ENCODE measurements at regions not wholly inside any gene's neighbourhood (a gene's known extent, or its start where the extent isn't known, plus 50 kb on each side); places are given as distances from the start of the nearest gene placed in this dataset.

DNA sequence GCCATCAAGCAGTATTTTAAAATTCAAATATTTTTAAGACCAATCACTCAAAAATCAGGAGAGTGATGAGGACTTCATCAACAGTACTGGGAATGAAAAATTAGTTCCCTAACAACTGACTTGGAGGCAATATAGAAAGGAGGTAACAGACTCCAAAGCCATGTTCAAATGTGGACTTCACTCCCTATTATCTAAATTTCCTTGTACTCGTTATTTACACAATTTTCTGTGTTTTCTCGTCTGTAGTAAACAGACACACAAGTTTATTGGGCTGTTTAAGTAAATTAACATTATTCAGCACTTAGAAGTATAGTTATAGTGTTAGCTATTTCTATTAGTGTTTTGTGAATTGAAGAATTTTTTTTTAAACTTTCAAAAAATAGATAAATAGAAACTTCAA, 159.5 kb upstream of the FTMT start:
- no peak overlapping the region for H3K4me2 ChIP-seq (replicated peaks; ENCODE audit: low read depth, low read length, poor library complexity, severe bottlenecking)
- H2AFZ ChIP-seq (ENCODE audit: insufficient read depth, low read depth, low read length, poor library complexity, severe bottlenecking) = no peak overlapping the region
- H3K27me3 Mint-ChIP-seq = no peaks in the 10 kb centered on the region
- H3K79me2 ChIP-seq (ENCODE audit: control insufficient read depth, insufficient read depth, low read length) = no peaks in the 10 kb centered on the region
- WGBS (ENCODE audit: insufficient coverage) = no CpG with 5 or more reads among the region's 2 CpGs
- no peak overlapping the region for H3K27ac Mint-ChIP-seq
- no peak overlapping the region for H3K4me3 Mint-ChIP-seq
- CTCF ChIA-PET = no interaction called here
- TF ChIP-seq EZH2 (IDR thresholded peaks at IDR 0.05; ENCODE audit: borderline replicate concordance, insufficient read depth, low read depth, low read length, poor library complexity, severe bottlenecking) = no peak
- no peak for TF ChIP-seq CTCF (IDR thresholded peaks at IDR 0.05)
- no peak for DNase-seq
- no peaks in the 10 kb centered on the region for H3K36me3 ChIP-seq (replicated peaks in 1 of 2; ENCODE audit: control extremely low read depth in 1 of 2, control insufficient read depth in 1 of 2, extremely low read depth in 1 of 2, insufficient read depth in 2 of 2, low read length in 1 of 2)
- H3K4me1 ChIP-seq (ENCODE audit: control insufficient read depth in 2 of 2, insufficient read depth in 2 of 2, low read length in 2 of 2) = no peaks in the 10 kb centered on the region
- intact Hi-C loops (cut with micrococcal nuclease) = no loop called here
- H3K4me3 ChIP-seq (ENCODE audit: control extremely low read depth in 1 of 5, extremely low read depth in 1 of 5, insufficient read depth in 1 of 5, low read depth in 2 of 5, low read length in 4 of 5) = no peak overlapping the region
- no peak for ATAC-seq (ENCODE audit: low read depth)
- H3K27me3 ChIP-seq (replicated peaks in 1 of 4; ENCODE audit: control extremely low read depth in 1 of 4, control insufficient read depth in 3 of 4, insufficient read depth in 4 of 4, low read length in 3 of 4) = no peaks in the 10 kb centered on the region
- no peaks in the 10 kb centered on the region for H4K20me1 ChIP-seq (ENCODE audit: control insufficient read depth, insufficient read depth, low read length, poor library complexity, severe bottlenecking)
- H3K9ac ChIP-seq (ENCODE audit: low read length) = no peak overlapping the region
- H3K4me1 Mint-ChIP-seq = no peaks in the 10 kb centered on the region
- H3K9me3 ChIP-seq (ENCODE audit: control extremely low read depth in 1 of 3, control insufficient read depth in 2 of 3, insufficient read depth in 1 of 3, low read length in 2 of 3) = no peaks in the 10 kb centered on the region
- POLR2A ChIA-PET = no interaction called here
- H3K27ac ChIP-seq (ENCODE audit: low read length in 2 of 2) = no peak overlapping the region
- H3K9me3 Mint-ChIP-seq (ENCODE audit: insufficient read depth) = peaks cover 4% of the 10 kb centered on the region

- H3K4me2 ChIP-seq (replicated peaks; ENCODE audit: low read depth, low read length, poor library complexity, severe bottlenecking) = no peak overlapping the region
Measured at GRCh38 chr5:121693864-121694263, 157.8 kb upstream of the FTMT start.

More at GRCh38 chr5:121693864-121694263, 157.8 kb upstream of the FTMT start:
- no CpG with 5 or more reads among the region's 1 CpG for whole genome bisulfite sequencing (ENCODE audit: insufficient coverage)
- DNase-seq = no peak
- Histone ChIP-seq H3K4me1 (ENCODE audit: control insufficient read depth in 2 of 2, insufficient read depth in 2 of 2, low read length in 2 of 2) (no peaks in the 10 kb centered on the region), H3K27ac (ENCODE audit: low read length in 2 of 2) (no peak overlapping the region), H3K9me3 (ENCODE audit: control extremely low read depth in 1 of 3, control insufficient read depth in 2 of 3, insufficient read depth in 1 of 3, low read length in 2 of 3) (no peaks in the 10 kb centered on the region), H3K9ac (ENCODE audit: low read length) (no peak overlapping the region), H3K79me2 (ENCODE audit: control insufficient read depth, insufficient read depth, low read length) (no peaks in the 10 kb centered on the region), H4K20me1 (ENCODE audit: control insufficient read depth, insufficient read depth, low read length, poor library complexity, severe bottlenecking) (no peaks in the 10 kb centered on the region), H3K4me3 (ENCODE audit: control extremely low read depth in 1 of 5, extremely low read depth in 1 of 5, insufficient read depth in 1 of 5, low read depth in 2 of 5, low read length in 4 of 5) (no peak overlapping the region), H3K27me3 (replicated peaks in 1 of 4; ENCODE audit: control extremely low read depth in 1 of 4, control insufficient read depth in 3 of 4, insufficient read depth in 4 of 4, low read length in 3 of 4) (no peaks in the 10 kb centered on the region), H3K36me3 (replicated peaks in 1 of 2; ENCODE audit: control extremely low read depth in 1 of 2, control insufficient read depth in 1 of 2, extremely low read depth in 1 of 2, insufficient read depth in 2 of 2, low read length in 1 of 2) (no peaks in the 10 kb centered on the region), H2AFZ (ENCODE audit: insufficient read depth, low read depth, low read length, poor library complexity, severe bottlenecking) (no peak overlapping the region)
- no peak overlapping the region for H3K27ac Mint-ChIP-seq
- intact Hi-C loops (cut with micrococcal nuclease) = no loop called here
- no peaks in the 10 kb centered on the region for H3K27me3 Mint-ChIP-seq
- no peak for ATAC-seq (ENCODE audit: low read depth)
- TF ChIP-seq EZH2 (IDR thresholded peaks at IDR 0.05; ENCODE audit: borderline replicate concordance, insufficient read depth, low read depth, low read length, poor library complexity, severe bottlenecking) (no peak), CTCF (IDR thresholded peaks at IDR 0.05) (no peak)
- H3K9me3 Mint-ChIP-seq (ENCODE audit: insufficient read depth) = peaks cover 4% of the 10 kb centered on the region
- H3K4me1 Mint-ChIP-seq = no peaks in the 10 kb centered on the region
- POLR2A ChIA-PET = no interaction called here
- CTCF ChIA-PET = no interaction called here
- no peak overlapping the region for H3K4me3 Mint-ChIP-seq

All from B cell (primary cell).